Keratinocyte (primary cell): ENCODE measurements at regions not wholly inside any gene's neighbourhood (a gene's known extent, or its start where the extent isn't known, plus 50 kb on each side); places are given as distances from the start of the nearest gene placed in this dataset.

Source experiments
- DNase-seq: peaks from one replicate; pipeline ENCODE4 v3.0.0-alpha.2; 2011; ENCODE audit warnings: low read depth, missing footprints, low spot score
- FAIRE-seq: peaks from 2 replicates; lab custom pipeline; 2011; peaks lifted over from hg19 to GRCh38; lab: Jason Lieb, UNC
- H2AFZ ChIP-seq: 2 replicates; pipeline ENCODE4 v1.6.0; 2012; ENCODE audit warnings: low read length, control low read depth, inconsistent platforms; ENCODE audit not compliant: control insufficient read depth
- H3K27ac ChIP-seq: 2 replicates; pipeline ENCODE4 v1.5.1; 2011; ENCODE audit warnings: low read length; ENCODE audit not compliant: control insufficient read depth, insufficient read depth
- H3K27me3 ChIP-seq: 3 replicates; pipeline ENCODE4 v1.6.0; 2011; ENCODE audit warnings: low read length; ENCODE audit not compliant: control insufficient read depth, insufficient read depth; ENCODE audit errors: extremely low read depth
- H3K36me3 ChIP-seq, 2 experiments: 2 replicates in 1 of 2; 3 replicates in 1 of 2; pipeline ENCODE4 v1.5.1; 2011; ENCODE audit warnings: low read length in 2 of 2, mild to moderate bottlenecking in 1 of 2; ENCODE audit not compliant: control insufficient read depth in 2 of 2, insufficient read depth in 2 of 2; ENCODE audit errors: extremely low read depth in 1 of 2
- H3K4me1 ChIP-seq: 3 replicates; pipeline ENCODE4 v1.5.1; 2011; ENCODE audit warnings: low read length; ENCODE audit not compliant: control insufficient read depth, insufficient read depth; ENCODE audit errors: extremely low read depth
- H3K4me2 ChIP-seq: 3 replicates; pipeline ENCODE4 v1.6.0; 2011; ENCODE audit warnings: low read depth, low read length; ENCODE audit not compliant: control insufficient read depth, insufficient read depth; ENCODE audit errors: extremely low read depth
- H3K4me3 ChIP-seq, 3 experiments: fragments of 200-600 bp in 1 of 3; sonication (generic) in 1 of 3; 2 replicates in 2 of 3; 3 replicates in 1 of 3; pipeline ENCODE4 v1.5.1; 2011 to 2016; ENCODE audit warnings: low read length in 3 of 3, mild to moderate bottlenecking in 3 of 3, control low read depth in 2 of 3, inconsistent platforms in 1 of 3, low read depth in 1 of 3, mixed read lengths in 1 of 3, mixed run types in 1 of 3, moderate library complexity in 1 of 3; ENCODE audit not compliant: control insufficient read depth in 2 of 3, insufficient read depth in 2 of 3; ENCODE audit errors: extremely low read depth in 1 of 3
- H3K79me2 ChIP-seq: 2 replicates; pipeline ENCODE4 v1.6.0; 2012; ENCODE audit warnings: low read length; ENCODE audit not compliant: control insufficient read depth, insufficient read depth
- H3K9ac ChIP-seq: 3 replicates; pipeline ENCODE4 v1.6.0; 2011; ENCODE audit warnings: low read length; ENCODE audit not compliant: control insufficient read depth, insufficient read depth; ENCODE audit errors: extremely low read depth
- H3K9me1 ChIP-seq: 3 replicates; pipeline ENCODE4 v1.6.0; 2011; ENCODE audit warnings: low read length; ENCODE audit not compliant: control insufficient read depth, insufficient read depth; ENCODE audit errors: extremely low read depth
- H3K9me3 ChIP-seq: 2 replicates; pipeline ENCODE4 v1.5.1; 2012; ENCODE audit warnings: low read depth, low read length; ENCODE audit not compliant: control insufficient read depth
- H4K20me1 ChIP-seq: 3 replicates; pipeline ENCODE4 v1.6.0; 2011; ENCODE audit warnings: low read length; ENCODE audit not compliant: control insufficient read depth, insufficient read depth; ENCODE audit errors: extremely low read depth
- EZH2 ChIP-seq: IDR thresholded peaks from one replicate; pipeline ENCODE4 v1.6.1; 2012; ENCODE audit warnings: inconsistent platforms, mild to moderate bottlenecking, low read length, moderate library complexity
- dilution Hi-C: fragments of 300-500 bp; cut with MboI; formaldehyde crosslinking; loops from one replicate; pipeline ENCODE4 v1.7.0; 2020; ENCODE audit warnings: low sequenced_read_pairs; ENCODE audit not compliant: extremely low pct_ligation_motif_present
- TF ChIP-seq, protein P1 (sequence below), 3 experiments: IDR thresholded peaks in 1 of 3; conservative IDR thresholded peaks in 1 of 3; optimal IDR thresholded peaks in 1 of 3; 2 replicates in 2 of 3; 3 replicates in 1 of 3; pipeline versions ENCODE3 to v1.5.1; 2011; ENCODE audit warnings: low read length in 3 of 3, mild to moderate bottlenecking in 3 of 3, moderate library complexity in 2 of 3, control low read depth in 1 of 3, inconsistent platforms in 1 of 3; ENCODE audit not compliant: insufficient read depth in 2 of 3; ENCODE audit errors: extremely low read depth in 1 of 3

GRCh38 chr12:33317746-33318145 is 121.9 kb downstream of the SYT10 start:
- H3K9me1 ChIP-seq = no peaks in the 10 kb centered on the region
- H3K36me3 ChIP-seq = no peaks in the 10 kb centered on the region
- H3K79me2 ChIP-seq = no peaks in the 10 kb centered on the region
- TF ChIP-seq, protein P1, sequence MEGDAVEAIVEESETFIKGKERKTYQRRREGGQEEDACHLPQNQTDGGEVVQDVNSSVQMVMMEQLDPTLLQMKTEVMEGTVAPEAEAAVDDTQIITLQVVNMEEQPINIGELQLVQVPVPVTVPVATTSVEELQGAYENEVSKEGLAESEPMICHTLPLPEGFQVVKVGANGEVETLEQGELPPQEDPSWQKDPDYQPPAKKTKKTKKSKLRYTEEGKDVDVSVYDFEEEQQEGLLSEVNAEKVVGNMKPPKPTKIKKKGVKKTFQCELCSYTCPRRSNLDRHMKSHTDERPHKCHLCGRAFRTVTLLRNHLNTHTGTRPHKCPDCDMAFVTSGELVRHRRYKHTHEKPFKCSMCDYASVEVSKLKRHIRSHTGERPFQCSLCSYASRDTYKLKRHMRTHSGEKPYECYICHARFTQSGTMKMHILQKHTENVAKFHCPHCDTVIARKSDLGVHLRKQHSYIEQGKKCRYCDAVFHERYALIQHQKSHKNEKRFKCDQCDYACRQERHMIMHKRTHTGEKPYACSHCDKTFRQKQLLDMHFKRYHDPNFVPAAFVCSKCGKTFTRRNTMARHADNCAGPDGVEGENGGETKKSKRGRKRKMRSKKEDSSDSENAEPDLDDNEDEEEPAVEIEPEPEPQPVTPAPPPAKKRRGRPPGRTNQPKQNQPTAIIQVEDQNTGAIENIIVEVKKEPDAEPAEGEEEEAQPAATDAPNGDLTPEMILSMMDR (optimal IDR thresholded peaks at IDR 0.05 in 1 of 3, IDR thresholded peaks at IDR 0.05 in 1 of 3, conservative IDR thresholded peaks at IDR 0.05 in 1 of 3; ENCODE audit: extremely low read depth in 1 of 3, insufficient read depth in 2 of 3, low read length in 3 of 3) = no peak
- no peak for TF ChIP-seq EZH2
- no peaks in the 10 kb centered on the region for H3K4me1 ChIP-seq
- no peak overlapping the region for H3K4me3 ChIP-seq
- H3K9ac ChIP-seq = no peak overlapping the region
- no peak overlapping the region for H3K4me2 ChIP-seq
- H3K9me3 ChIP-seq = no peaks in the 10 kb centered on the region
- no peak overlapping the region for H3K27ac ChIP-seq
- no peaks in the 10 kb centered on the region for H3K27me3 ChIP-seq
- H2AFZ ChIP-seq = no peak overlapping the region
- no peaks in the 10 kb centered on the region for H4K20me1 ChIP-seq
- DNase-seq (no peak), FAIRE-seq (no peak)
- dilution Hi-C loops = no loop called here

GRCh38 chr12:33314223-33314622 is 125.4 kb downstream of the SYT10 start:
- H3K4me3 ChIP-seq = no peak overlapping the region
- H3K27me3 ChIP-seq = no peaks in the 10 kb centered on the region
- no peak overlapping the region for H2AFZ ChIP-seq
- no peaks in the 10 kb centered on the region for H3K36me3 ChIP-seq
- no peaks in the 10 kb centered on the region for H3K9me3 ChIP-seq
- dilution Hi-C loops = no loop called here
- no peaks in the 10 kb centered on the region for H3K79me2 ChIP-seq
- no peaks in the 10 kb centered on the region for H4K20me1 ChIP-seq
- TF ChIP-seq, protein P1 (optimal IDR thresholded peaks at IDR 0.05 in 1 of 3, IDR thresholded peaks at IDR 0.05 in 1 of 3, conservative IDR thresholded peaks at IDR 0.05 in 1 of 3; ENCODE audit: extremely low read depth in 1 of 3, insufficient read depth in 2 of 3, low read length in 3 of 3) = no peak
- no peak for TF ChIP-seq EZH2
- DNase-seq = no peak
- H3K9me1 ChIP-seq = no peaks in the 10 kb centered on the region
- H3K9ac ChIP-seq = no peak overlapping the region
- no peak for FAIRE-seq
- H3K27ac ChIP-seq = no peak overlapping the region
- H3K4me1 ChIP-seq = no peaks in the 10 kb centered on the region
- no peak overlapping the region for H3K4me2 ChIP-seq
